ENCODE measurements at regions not wholly inside any gene's neighbourhood (a gene's known extent, or its start where the extent isn't known, plus 50 kb on each side); places are given as distances from the start of the nearest gene placed in this dataset.

DNA sequence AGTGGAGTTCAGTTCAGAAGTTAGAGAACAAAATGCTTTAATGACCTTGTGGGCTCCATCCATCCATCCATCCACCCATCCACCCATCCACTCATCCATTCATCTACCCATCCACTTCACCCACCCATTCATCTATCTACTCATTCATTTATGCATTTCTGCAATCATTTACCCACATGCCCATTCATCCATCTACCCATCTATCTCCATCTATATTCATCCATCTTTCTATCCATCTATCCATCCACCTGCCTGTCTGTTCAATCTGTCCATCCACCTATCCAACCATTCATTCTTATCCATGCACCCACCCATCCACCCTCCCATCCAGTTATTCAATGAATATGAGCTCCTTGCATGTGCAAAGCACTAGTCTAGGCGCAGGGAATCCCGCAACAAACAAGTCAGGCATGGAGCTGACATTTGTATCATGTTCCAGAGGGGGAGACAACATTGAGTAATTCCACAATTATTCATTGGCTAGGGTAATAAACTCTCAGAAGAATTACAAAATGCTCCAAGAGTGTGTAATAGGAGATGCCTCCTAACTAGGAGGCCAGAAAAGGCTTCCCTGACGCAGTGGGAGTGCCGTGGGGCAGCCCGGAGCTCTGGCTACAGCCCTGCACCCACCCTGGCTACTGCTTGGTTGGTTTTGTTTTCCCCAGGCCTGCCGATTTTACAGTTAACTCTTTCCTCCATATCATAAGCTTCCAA, 211.2 kb downstream of the NXNL2 start:
- POLR2A ChIA-PET, result no interaction called here

DNA sequence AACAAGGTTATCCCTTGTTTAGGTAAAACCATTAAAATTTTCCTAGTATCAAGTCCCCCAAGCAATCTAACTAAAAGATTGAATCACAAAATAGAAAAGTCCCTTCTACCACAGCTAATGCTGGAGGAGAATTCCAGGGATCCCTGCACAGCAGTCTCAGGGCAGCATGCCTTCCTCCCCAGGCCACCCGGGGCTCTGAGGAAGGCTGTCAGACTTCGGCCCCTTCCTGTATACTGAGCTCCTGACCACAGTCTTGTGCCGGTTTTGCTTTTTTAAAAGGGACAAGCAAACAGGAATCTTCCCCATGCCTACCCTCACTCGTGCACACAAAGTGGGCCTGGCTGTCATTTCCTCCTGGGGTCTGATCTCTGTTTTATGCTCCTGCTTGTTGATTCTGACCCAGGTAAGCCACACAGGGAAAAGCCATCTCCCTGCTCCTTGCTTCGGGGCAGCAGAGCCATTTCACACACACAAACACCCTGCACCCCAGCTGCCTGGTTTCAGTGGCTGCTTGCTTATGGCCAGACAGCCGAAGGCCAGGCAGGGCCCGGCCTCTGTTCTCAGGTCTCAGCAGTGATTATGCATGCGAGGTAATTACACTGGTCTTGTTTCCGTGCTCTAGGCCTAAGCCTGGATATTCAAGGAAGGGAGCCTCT, 211.9 kb downstream of the NXNL2 start:
- intact Hi-C loops (cut with micrococcal nuclease), result loop anchor here (10.0 kb wide), 2 partner anchors 152 to 792 kb away; a partner anchor contains a TSS
- POLR2A ChIA-PET, result no interaction called here
- Mint-ChIP-seq H3K9me3 (no peaks in the 10 kb centered on the region), H3K4me3 (no peak overlapping the region), H3K27me3 (peaks cover 13% of the 10 kb centered on the region), H3K36me3 (no peaks in the 10 kb centered on the region), H3K4me1 (ENCODE audit: low read depth) (no peaks in the 10 kb centered on the region), H3K27ac (no peak overlapping the region)
- no peak for DNase-seq
- CTCF ChIA-PET, result no interaction called here

More for the DNA sequence above, 211.2 kb downstream of the NXNL2 start:
- H3K9me3 Mint-ChIP-seq, result no peaks in the 10 kb centered on the region
- peaks cover 13% of the 10 kb centered on the region for H3K27me3 Mint-ChIP-seq
- intact Hi-C loops (cut with micrococcal nuclease), result loop anchor here (10.0 kb wide), 2 partner anchors 151 to 791 kb away; a partner anchor contains a TSS
- no peak overlapping the region for H3K27ac Mint-ChIP-seq
- no peaks in the 10 kb centered on the region for H3K4me1 Mint-ChIP-seq (ENCODE audit: low read depth)
- no peak overlapping the region for H3K4me3 Mint-ChIP-seq
- CTCF ChIA-PET, result no interaction called here
- H3K36me3 Mint-ChIP-seq, result no peaks in the 10 kb centered on the region
- DNase-seq, result no peak

DNA sequence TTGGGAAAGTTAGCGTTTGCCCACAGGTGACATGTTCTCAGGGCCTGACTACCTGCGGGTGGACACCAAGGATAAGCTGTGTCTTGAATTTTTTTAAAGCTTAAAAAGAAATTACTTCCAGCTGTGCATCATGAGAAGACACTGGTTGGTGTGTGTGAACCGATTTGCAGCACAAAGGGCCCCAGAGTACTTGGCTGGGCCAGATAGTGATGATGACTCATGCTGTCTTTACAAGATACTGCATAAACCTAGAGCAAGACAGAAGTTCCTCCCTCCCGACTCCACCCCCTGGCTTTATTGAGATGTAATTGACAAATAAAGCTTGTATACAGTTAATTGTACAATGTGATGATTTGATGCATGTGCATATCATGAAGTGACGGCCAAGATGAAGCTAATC, 212.8 kb downstream of the NXNL2 start:
- Mint-ChIP-seq H3K9me3 (no peaks in the 10 kb centered on the region), H3K4me3 (no peak overlapping the region), H3K27me3 (peaks cover 15% of the 10 kb centered on the region), H3K27ac (no peak overlapping the region), H3K36me3 (no peaks in the 10 kb centered on the region), H3K4me1 (ENCODE audit: low read depth) (no peaks in the 10 kb centered on the region)
- intact Hi-C loops (cut with micrococcal nuclease), result loop anchor here (10.0 kb wide), 2 partner anchors 153 to 793 kb away; a partner anchor contains a TSS
- ChIA-PET CTCF (no interaction called here), POLR2A (no interaction called here)
- DNase-seq, result no peak

- Mint-ChIP-seq H3K4me3 (no peak overlapping the region), H3K4me1 (ENCODE audit: low read depth) (no peaks in the 10 kb centered on the region), H3K9me3 (no peaks in the 10 kb centered on the region), H3K27me3 (peaks cover 11% of the 10 kb centered on the region), H3K27ac (no peak overlapping the region), H3K36me3 (no peaks in the 10 kb centered on the region)
- no peak for DNase-seq
- CTCF ChIA-PET, result no interaction called here
- POLR2A ChIA-PET, result no interaction called here
- intact Hi-C loops (cut with micrococcal nuclease), result loop anchor here (10.0 kb wide), 2 partner anchors 154 to 794 kb away; a partner anchor contains a TSS
Observed at GRCh38 chr9:88748566-88749261, 213.7 kb downstream of the NXNL2 start.

GRCh38 chr9:88749420-88749819, 214.4 kb downstream of the NXNL2 start:
- H3K27me3 Mint-ChIP-seq, result peaks cover 9% of the 10 kb centered on the region
- ChIA-PET POLR2A (no interaction called here), CTCF (no interaction called here)
- no peaks in the 10 kb centered on the region for H3K36me3 Mint-ChIP-seq
- H3K4me1 Mint-ChIP-seq (ENCODE audit: low read depth), result no peaks in the 10 kb centered on the region
- DNase-seq, result no peak
- intact Hi-C loops (cut with micrococcal nuclease), result loop anchor here (10.0 kb wide), 2 partner anchors 155 to 795 kb away; a partner anchor contains a TSS
- no peak overlapping the region for H3K27ac Mint-ChIP-seq
- no peaks in the 10 kb centered on the region for H3K9me3 Mint-ChIP-seq
- H3K4me3 Mint-ChIP-seq, result no peak overlapping the region

- no peaks in the 10 kb centered on the region for H3K36me3 Mint-ChIP-seq
- H3K27me3 Mint-ChIP-seq, result peaks cover 8% of the 10 kb centered on the region
- no peak overlapping the region for H3K4me3 Mint-ChIP-seq
- intact Hi-C loops (cut with micrococcal nuclease), result no loop called here
- ChIA-PET POLR2A (no interaction called here), CTCF (no interaction called here)
- no peaks in the 10 kb centered on the region for H3K4me1 Mint-ChIP-seq (ENCODE audit: low read depth)
- DNase-seq, result no peak
- no peaks in the 10 kb centered on the region for H3K9me3 Mint-ChIP-seq
- no peak overlapping the region for H3K27ac Mint-ChIP-seq
Observed at GRCh38 chr9:88750832-88751360, 215.9 kb downstream of the NXNL2 start.

DNA sequence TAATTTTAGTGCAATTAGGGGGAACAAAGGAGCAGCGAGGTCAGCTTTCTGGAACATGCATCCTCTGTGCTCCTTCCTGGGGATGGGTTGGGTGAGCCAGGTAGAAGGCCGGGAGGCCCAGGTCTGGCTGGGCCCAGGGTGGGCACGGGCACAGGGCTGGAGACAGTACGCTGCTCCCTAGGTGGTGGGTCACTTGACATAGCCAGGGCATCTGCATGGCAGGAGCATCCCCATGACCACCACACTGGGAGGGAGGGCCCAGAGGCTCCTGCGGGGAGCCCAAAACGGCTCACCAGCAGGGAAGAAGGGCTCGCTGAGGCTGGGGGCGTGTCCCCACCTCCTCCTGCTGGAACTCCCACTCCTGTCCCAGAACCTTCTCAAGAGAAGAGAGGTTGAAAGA, 216.8 kb downstream of the NXNL2 start:
- CTCF ChIA-PET, result no interaction called here
- no peak overlapping the region for H3K4me3 Mint-ChIP-seq
- H3K4me1 Mint-ChIP-seq (ENCODE audit: low read depth), result no peaks in the 10 kb centered on the region
- H3K9me3 Mint-ChIP-seq, result no peaks in the 10 kb centered on the region
- no peak for DNase-seq
- H3K27ac Mint-ChIP-seq, result no peak overlapping the region
- H3K36me3 Mint-ChIP-seq, result no peaks in the 10 kb centered on the region
- peaks cover 6% of the 10 kb centered on the region for H3K27me3 Mint-ChIP-seq
- POLR2A ChIA-PET, result no interaction called here
- intact Hi-C loops (cut with micrococcal nuclease), result no loop called here

DNA sequence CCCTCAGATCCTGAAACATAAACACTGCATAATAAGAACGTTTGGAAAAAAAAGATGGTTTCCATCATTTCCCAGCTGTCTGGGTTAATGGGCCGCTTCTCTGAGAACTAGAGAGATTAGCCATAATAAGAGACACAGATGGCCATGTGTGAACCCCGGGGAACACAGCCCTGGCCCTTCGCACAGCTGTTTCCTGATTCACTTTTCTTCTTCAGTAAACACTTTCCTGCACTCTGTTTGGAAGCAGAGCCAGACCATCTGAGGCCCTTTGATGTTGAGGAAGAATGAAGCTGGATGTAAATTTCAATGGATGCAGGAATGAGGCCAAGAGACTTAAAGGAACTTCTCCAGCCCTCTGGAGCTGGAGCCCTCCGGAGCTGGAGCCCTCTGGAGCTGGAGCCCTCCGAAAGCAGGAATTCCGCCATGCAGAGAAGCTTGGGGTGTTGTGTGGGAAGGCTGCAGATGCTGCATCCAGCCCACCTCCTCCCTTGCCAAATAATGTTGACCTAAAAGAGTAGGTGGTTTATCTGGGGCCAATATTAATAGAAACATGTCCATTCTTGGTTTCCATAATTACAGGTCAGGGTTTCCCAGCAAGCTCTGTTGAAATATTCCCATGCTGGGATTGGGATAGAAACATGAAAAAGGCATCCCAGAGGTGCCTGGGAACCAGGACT, 218.9 kb downstream of the NXNL2 start:
- H3K27ac Mint-ChIP-seq, result no peak overlapping the region
- ChIA-PET POLR2A (no interaction called here), CTCF (no interaction called here)
- DNase-seq, result no peak
- H3K36me3 Mint-ChIP-seq, result no peaks in the 10 kb centered on the region
- intact Hi-C loops (cut with micrococcal nuclease), result no loop called here
- peaks cover 9% of the 10 kb centered on the region for H3K27me3 Mint-ChIP-seq
- H3K9me3 Mint-ChIP-seq, result no peaks in the 10 kb centered on the region
- H3K4me3 Mint-ChIP-seq, result no peak overlapping the region
- no peaks in the 10 kb centered on the region for H3K4me1 Mint-ChIP-seq (ENCODE audit: low read depth)

- H3K4me3 Mint-ChIP-seq, result no peak overlapping the region
- H3K36me3 Mint-ChIP-seq, result no peaks in the 10 kb centered on the region
- H3K4me1 Mint-ChIP-seq (ENCODE audit: low read depth), result no peaks in the 10 kb centered on the region
- H3K27ac Mint-ChIP-seq, result no peak overlapping the region
- ChIA-PET POLR2A (no interaction called here), CTCF (no interaction called here)
- intact Hi-C loops (cut with micrococcal nuclease), result no loop called here
- peaks cover 8% of the 10 kb centered on the region for H3K27me3 Mint-ChIP-seq
- no peak for DNase-seq
- no peaks in the 10 kb centered on the region for H3K9me3 Mint-ChIP-seq
Observed at GRCh38 chr9:88754452-88754851, 219.5 kb downstream of the NXNL2 start.

- DNase-seq, result no peak
- Mint-ChIP-seq H3K36me3 (no peaks in the 10 kb centered on the region), H3K9me3 (no peaks in the 10 kb centered on the region), H3K27me3 (peaks cover 8% of the 10 kb centered on the region), H3K4me1 (ENCODE audit: low read depth) (no peaks in the 10 kb centered on the region), H3K4me3 (no peak overlapping the region), H3K27ac (no peak overlapping the region)
- POLR2A ChIA-PET, result no interaction called here
- CTCF ChIA-PET, result no interaction called here
- intact Hi-C loops (cut with micrococcal nuclease), result no loop called here
Observed at GRCh38 chr9:88754886-88755285, 219.9 kb downstream of the NXNL2 start.

DNA sequence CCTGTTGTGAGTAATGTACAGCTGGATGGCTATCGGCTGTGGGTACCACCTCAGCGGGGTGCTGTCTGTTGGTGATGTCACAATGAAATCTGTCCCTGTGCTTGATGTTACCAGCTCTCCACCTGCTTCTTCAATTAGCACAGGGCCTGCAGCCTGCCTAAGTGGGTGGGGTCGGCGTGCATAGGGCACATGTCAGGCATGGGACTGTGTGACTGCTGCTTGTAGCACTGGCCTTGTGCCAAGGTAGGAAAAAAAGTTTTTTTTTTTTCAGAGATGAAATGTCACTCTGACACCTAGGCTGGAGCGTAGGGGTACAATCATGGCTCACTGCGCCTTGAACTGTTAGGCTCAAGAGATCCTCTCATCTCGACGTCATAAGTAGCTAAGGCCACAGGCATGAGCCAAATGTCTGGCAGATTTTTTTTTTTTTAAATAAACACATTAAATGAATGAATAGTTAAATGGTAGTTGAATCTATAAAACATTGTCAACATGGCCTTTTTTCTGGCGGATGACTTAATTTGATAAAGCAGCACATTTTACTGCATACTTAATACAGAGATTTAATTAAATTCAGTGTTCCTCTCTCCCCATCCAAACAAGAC, 222.5 kb downstream of the NXNL2 start:
- ChIA-PET POLR2A (no interaction called here), CTCF (no interaction called here)
- Mint-ChIP-seq H3K27me3 (peaks cover 17% of the 10 kb centered on the region), H3K36me3 (no peaks in the 10 kb centered on the region), H3K4me1 (ENCODE audit: low read depth) (no peaks in the 10 kb centered on the region), H3K27ac (no peak overlapping the region), H3K4me3 (no peak overlapping the region), H3K9me3 (no peaks in the 10 kb centered on the region)
- intact Hi-C loops (cut with micrococcal nuclease), result no loop called here
- no peak for DNase-seq

DNA sequence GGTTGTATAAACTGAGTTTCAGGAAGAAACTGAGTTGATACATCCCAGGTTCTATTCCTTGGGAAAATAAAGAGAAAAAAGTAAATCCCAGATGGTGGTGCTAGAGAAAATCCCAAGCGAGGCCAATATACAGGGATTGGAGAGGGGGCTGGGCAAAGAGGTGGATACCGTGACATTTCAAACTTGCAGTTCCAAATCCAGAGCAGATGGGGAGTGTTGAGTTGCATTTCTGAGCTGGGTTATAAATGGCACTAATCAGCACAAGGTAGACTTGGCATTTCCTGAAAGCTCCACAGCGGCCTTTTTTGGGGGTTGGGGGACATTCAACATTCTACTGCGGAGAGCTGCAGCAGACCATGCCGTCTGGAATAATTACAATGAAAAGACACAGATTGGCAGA, 224.4 kb downstream of the NXNL2 start:
- no peaks in the 10 kb centered on the region for H3K4me1 Mint-ChIP-seq (ENCODE audit: low read depth)
- no peak overlapping the region for H3K27ac Mint-ChIP-seq
- intact Hi-C loops (cut with micrococcal nuclease), result no loop called here
- ChIA-PET CTCF (no interaction called here), POLR2A (no interaction called here)
- no peaks in the 10 kb centered on the region for H3K36me3 Mint-ChIP-seq
- H3K9me3 Mint-ChIP-seq, result no peaks in the 10 kb centered on the region
- peaks cover 18% of the 10 kb centered on the region for H3K27me3 Mint-ChIP-seq
- H3K4me3 Mint-ChIP-seq, result no peak overlapping the region
- no peak for DNase-seq
